Testis (tissue), 2 donors: ENCODE measurements at regions not wholly inside any gene's neighbourhood (a gene's known extent, or its start where the extent isn't known, plus 50 kb on each side); places are given as distances from the start of the nearest gene placed in this dataset.

ENCODE experiments used
- DNase-seq: peaks from one replicate; pipeline ENCODE4 v3.0.0-alpha.2; 2019
- H3K27ac ChIP-seq, 2 donors: fragments of 200-600 bp; sonication (generic); one replicate each; pipeline ENCODE4 v1.5.1; 2019
- H3K27me3 ChIP-seq: fragments of 200-600 bp; sonication (generic); one replicate; pipeline ENCODE4 v1.5.1; 2019
- H3K36me3 ChIP-seq: fragments of 200-600 bp; sonication (generic); one replicate; pipeline ENCODE4 v1.5.1; 2017; ENCODE audit warnings: low read depth; ENCODE audit errors: missing control alignments
- H3K4me1 ChIP-seq: fragments of 200-600 bp; sonication (generic); one replicate; pipeline ENCODE4 v1.5.1; 2019
- H3K4me3 ChIP-seq, 2 donors: fragments of 200-600 bp; sonication (generic); one replicate each; pipeline ENCODE4 v1.5.1; 2017 to 2019
- H3K9me3 ChIP-seq: fragments of 200-600 bp; sonication (generic); one replicate; pipeline ENCODE4 v1.5.1; 2017
- CTCF ChIP-seq, 3 experiments: fragments of 450-650 bp in 2 of 3; fragments of 200-600 bp in 1 of 3; sonication (generic) in 1 of 3; IDR thresholded peaks; one replicate each; pipeline ENCODE4 v1.5.1; 2016 to 2019; ENCODE audit warnings: antibody characterized with exemption in 3 of 3, mild to moderate bottlenecking in 2 of 3, moderate library complexity in 1 of 3
- POLR2A ChIP-seq: fragments of 450-650 bp; IDR thresholded peaks from one replicate; pipeline ENCODE4 v1.6.1; 2017; ENCODE audit warnings: antibody characterized with exemption, mild to moderate bottlenecking, moderate library complexity
- WGBS, 2 donors: methylation state at CpG; one replicate each; pipeline ENCODE4 v1.1.5; 2018; 5-methylcytosine and 5-hydroxymethylcytosine counted together
- intact Hi-C: fragments of 100-400 bp; cut with DNase I; formaldehyde crosslinking; loops from one replicate; pipeline ENCODE4 v1.15.1; 2023; ENCODE audit warnings: low total_unique reads

GRCh38 chr2:120606931-120607330 is 128.7 kb upstream of the GLI2 start:
- intact Hi-C loops = no loop called here
- H3K9me3 ChIP-seq = no peaks in the 10 kb centered on the region
- no peaks in the 10 kb centered on the region for H3K27me3 ChIP-seq
- 91 to 95% methylated on average over 5 to 6 of the region's 6 CpGs for WGBS, 2 donors
- TF ChIP-seq POLR2A = no peak
- no peak for TF ChIP-seq CTCF (IDR thresholded peaks at IDR 0.05)
- no peaks in the 10 kb centered on the region for H3K4me1 ChIP-seq
- no peak for DNase-seq
- H3K36me3 ChIP-seq = no peaks in the 10 kb centered on the region
- H3K27ac ChIP-seq = no peak overlapping the region
- no peak overlapping the region for H3K4me3 ChIP-seq

- Histone ChIP-seq H3K9me3 (no peaks in the 10 kb centered on the region), H3K4me3 (no peak overlapping the region), H3K27me3 (no peaks in the 10 kb centered on the region), H3K36me3 (no peaks in the 10 kb centered on the region), H3K27ac (no peak overlapping the region), H3K4me1 (no peaks in the 10 kb centered on the region)
- 45 to 79% methylated on average over 7 to 8 of the region's 8 CpGs for WGBS, 2 donors
- no peak for DNase-seq
- intact Hi-C loops = no loop called here
- TF ChIP-seq POLR2A (no peak), CTCF (IDR thresholded peaks at IDR 0.05) (no peak)
Measured at GRCh38 chr2:120607506-120607905, 128.2 kb upstream of the GLI2 start.

GRCh38 chr2:120607996-120608395 is 127.7 kb upstream of the GLI2 start:
- no peak for TF ChIP-seq CTCF (IDR thresholded peaks at IDR 0.05)
- TF ChIP-seq POLR2A = no peak

GRCh38 chr2:120609826-120610395 is 125.8 kb upstream of the GLI2 start:
- H3K9me3 ChIP-seq = no peaks in the 10 kb centered on the region
- H3K27ac ChIP-seq = no peak overlapping the region
- WGBS, 2 donors = 77 to 90% methylated on average over 10 to 13 of the region's 13 CpGs
- no peaks in the 10 kb centered on the region for H3K4me1 ChIP-seq
- H3K4me3 ChIP-seq = no peak overlapping the region
- H3K36me3 ChIP-seq = no peaks in the 10 kb centered on the region
- TF ChIP-seq POLR2A (no peak), CTCF (IDR thresholded peaks at IDR 0.05) (no peak)
- H3K27me3 ChIP-seq = no peaks in the 10 kb centered on the region
- intact Hi-C loops = no loop called here
- DNase-seq = no peak

More at GRCh38 chr2:120607996-120608395, 127.7 kb upstream of the GLI2 start:
- Histone ChIP-seq H3K36me3 (no peaks in the 10 kb centered on the region), H3K9me3 (no peaks in the 10 kb centered on the region), H3K4me1 (no peaks in the 10 kb centered on the region), H3K27me3 (no peaks in the 10 kb centered on the region), H3K4me3 (no peak overlapping the region), H3K27ac (no peak overlapping the region)
- intact Hi-C loops = no loop called here
- 77 to 86% methylated on average over 4 of the region's 4 CpGs for WGBS, 2 donors
- DNase-seq = no peak

GRCh38 chr2:120611016-120611415 is 124.7 kb upstream of the GLI2 start:
- Histone ChIP-seq H3K9me3 (no peaks in the 10 kb centered on the region), H3K4me1 (no peaks in the 10 kb centered on the region), H3K4me3 (no peak overlapping the region), H3K27ac (no peak overlapping the region), H3K27me3 (no peaks in the 10 kb centered on the region), H3K36me3 (no peaks in the 10 kb centered on the region)
- intact Hi-C loops = no loop called here
- DNase-seq = no peak
- TF ChIP-seq CTCF (IDR thresholded peaks at IDR 0.05) = no peak
- TF ChIP-seq POLR2A = no peak
- 84% methylated on average over 6 of the region's 6 CpGs; no CpG with 5 or more reads in 1 of the 2 donors for WGBS, 2 donors
